Brain microvascular endothelial cell (primary cell): ENCODE measurements at regions not wholly inside any gene's neighbourhood (a gene's known extent, or its start where the extent isn't known, plus 50 kb on each side); places are given as distances from the start of the nearest gene placed in this dataset.

ENCODE experiments used
- DNase-seq: peaks from one replicate; pipeline ENCODE4 v3.0.0-alpha.2; 2020
- H3K27ac ChIP-seq: fragments of 250-450 bp; sonication (Bioruptor Pico); 2 replicates; pipeline ENCODE4 v1.5.1; 2020; ENCODE audit warnings: mild to moderate bottlenecking, moderate library complexity
- H3K27me3 ChIP-seq: fragments of 250-450 bp; sonication (Bioruptor Pico); replicated peaks from 2 replicates; pipeline ENCODE4 v1.5.1; 2020; ENCODE audit warnings: mild to moderate bottlenecking
- H3K36me3 ChIP-seq: fragments of 250-450 bp; sonication (Bioruptor Pico); replicated peaks from 2 replicates; pipeline ENCODE4 v1.5.1; 2020; ENCODE audit warnings: mild to moderate bottlenecking
- H3K4me3 ChIP-seq: 2 replicates; pipeline ENCODE4 v1.5.1; 2011; ENCODE audit warnings: low read depth, mild to moderate bottlenecking, control low read depth, low read length, moderate library complexity
- in situ Hi-C: cut with HindIII; loops from 2 replicates; pipeline ENCODE4 v1.10.0; 2017; ENCODE audit warnings: low sequenced_read_pairs, low pct_ligation_motif_present
- TF ChIP-seq, protein P1 (sequence below): IDR thresholded peaks from 2 replicates; pipeline ENCODE4 v1.5.1; 2011; ENCODE audit warnings: low read depth, mild to moderate bottlenecking, moderate library complexity, low read length, control low read depth, inconsistent platforms; ENCODE audit errors: missing control alignments

DNA sequence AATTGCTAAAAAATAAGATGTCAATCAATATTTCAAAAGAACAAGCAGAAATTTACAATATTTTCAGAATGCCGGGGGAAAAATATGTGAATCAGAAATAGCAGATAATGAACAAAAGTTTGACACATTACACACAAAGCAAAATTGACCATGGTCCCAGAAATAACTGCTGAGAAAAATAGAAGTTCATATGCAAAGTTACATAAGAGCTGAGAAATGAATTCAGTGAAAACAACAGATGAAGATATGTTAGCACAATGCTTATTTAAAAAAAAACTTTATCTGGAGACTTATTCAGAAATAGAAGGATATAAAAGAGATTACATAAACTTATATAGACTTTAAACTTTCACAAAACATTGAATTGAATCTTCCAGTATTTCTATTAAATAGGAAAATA is 1483.7 kb upstream of the ACO1 start:
- Histone ChIP-seq H3K27ac (no peak overlapping the region), H3K27me3 (no peaks in the 10 kb centered on the region), H3K36me3 (no peaks in the 10 kb centered on the region), H3K4me3 (no peak overlapping the region)
- in situ Hi-C loops = no loop called here
- TF ChIP-seq, protein P1, sequence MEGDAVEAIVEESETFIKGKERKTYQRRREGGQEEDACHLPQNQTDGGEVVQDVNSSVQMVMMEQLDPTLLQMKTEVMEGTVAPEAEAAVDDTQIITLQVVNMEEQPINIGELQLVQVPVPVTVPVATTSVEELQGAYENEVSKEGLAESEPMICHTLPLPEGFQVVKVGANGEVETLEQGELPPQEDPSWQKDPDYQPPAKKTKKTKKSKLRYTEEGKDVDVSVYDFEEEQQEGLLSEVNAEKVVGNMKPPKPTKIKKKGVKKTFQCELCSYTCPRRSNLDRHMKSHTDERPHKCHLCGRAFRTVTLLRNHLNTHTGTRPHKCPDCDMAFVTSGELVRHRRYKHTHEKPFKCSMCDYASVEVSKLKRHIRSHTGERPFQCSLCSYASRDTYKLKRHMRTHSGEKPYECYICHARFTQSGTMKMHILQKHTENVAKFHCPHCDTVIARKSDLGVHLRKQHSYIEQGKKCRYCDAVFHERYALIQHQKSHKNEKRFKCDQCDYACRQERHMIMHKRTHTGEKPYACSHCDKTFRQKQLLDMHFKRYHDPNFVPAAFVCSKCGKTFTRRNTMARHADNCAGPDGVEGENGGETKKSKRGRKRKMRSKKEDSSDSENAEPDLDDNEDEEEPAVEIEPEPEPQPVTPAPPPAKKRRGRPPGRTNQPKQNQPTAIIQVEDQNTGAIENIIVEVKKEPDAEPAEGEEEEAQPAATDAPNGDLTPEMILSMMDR = no peak
- DNase-seq = no peak

DNA sequence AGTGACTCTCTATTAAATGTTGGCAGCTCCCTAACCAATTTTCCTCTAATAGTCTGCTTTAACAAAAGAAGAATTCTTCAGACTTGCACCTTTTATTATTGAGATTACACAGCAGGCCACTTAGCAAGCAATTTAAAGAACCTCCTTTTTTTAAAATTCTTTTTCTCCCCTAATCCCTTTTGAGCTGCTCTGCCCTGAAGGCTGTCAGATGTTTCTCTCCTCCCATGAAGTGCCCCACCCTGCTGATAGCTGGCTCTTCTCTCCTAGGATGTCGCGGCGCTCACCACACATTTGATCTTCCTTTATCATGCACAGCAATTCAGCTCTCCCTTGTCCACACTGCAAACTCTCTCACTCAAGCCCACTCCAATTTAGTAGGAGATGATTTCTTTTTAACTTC is 1471.1 kb upstream of the ACO1 start:
- TF ChIP-seq, protein P1 = no peak
- no peak overlapping the region for H3K27ac ChIP-seq
- H3K27me3 ChIP-seq = no peaks in the 10 kb centered on the region
- DNase-seq = no peak
- no peak overlapping the region for H3K4me3 ChIP-seq
- H3K36me3 ChIP-seq = no peaks in the 10 kb centered on the region
- in situ Hi-C loops = no loop called here

DNA sequence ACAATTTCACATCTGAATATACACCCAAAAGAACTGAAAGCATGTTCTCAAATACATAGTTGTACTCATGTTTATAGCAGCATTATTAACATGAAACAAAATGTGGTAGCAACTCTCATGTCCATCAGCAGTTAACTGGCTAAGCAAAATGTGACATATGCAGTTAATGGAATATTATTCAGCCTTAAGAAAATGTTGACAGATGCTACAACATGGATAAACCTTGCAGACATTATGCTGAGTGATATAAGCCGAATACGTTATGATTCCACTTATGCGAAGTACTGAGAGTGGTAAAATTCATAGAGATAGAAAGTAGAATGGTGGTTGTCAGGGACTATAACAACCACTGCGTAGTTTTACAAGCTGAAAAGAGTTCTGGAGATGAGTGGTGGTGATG is 1469.0 kb upstream of the ACO1 start:
- DNase-seq = no peak

DNA sequence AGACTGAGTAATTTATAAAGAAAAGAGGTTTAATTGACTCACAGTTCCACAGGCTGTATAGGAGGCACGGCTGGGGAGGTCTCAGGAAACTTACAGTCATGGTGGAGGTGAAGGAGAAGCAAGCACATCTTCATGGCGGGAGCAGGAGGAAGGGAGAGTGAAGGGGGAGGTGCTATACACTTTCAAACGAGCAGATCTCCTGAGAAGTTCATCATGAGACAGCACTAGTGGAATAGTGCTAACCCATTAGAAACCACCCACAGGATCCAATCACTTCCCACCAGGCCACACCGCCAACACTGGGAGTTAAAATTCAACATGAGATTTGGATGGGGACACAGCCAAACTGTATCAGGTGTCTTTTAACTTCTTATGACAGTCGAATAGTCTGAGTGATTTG is 1459.3 kb upstream of the ACO1 start:
- TF ChIP-seq, protein P1 = no peak
- DNase-seq = no peak
- no peak overlapping the region for H3K4me3 ChIP-seq
- H3K27ac ChIP-seq = no peak overlapping the region
- in situ Hi-C loops = no loop called here
- no peaks in the 10 kb centered on the region for H3K36me3 ChIP-seq
- H3K27me3 ChIP-seq = no peaks in the 10 kb centered on the region

More for the DNA sequence above, 1469.0 kb upstream of the ACO1 start:
- Histone ChIP-seq H3K4me3 (no peak overlapping the region), H3K27ac (no peak overlapping the region), H3K36me3 (no peaks in the 10 kb centered on the region), H3K27me3 (no peaks in the 10 kb centered on the region)
- in situ Hi-C loops = no loop called here
- TF ChIP-seq, protein P1 = no peak

DNA sequence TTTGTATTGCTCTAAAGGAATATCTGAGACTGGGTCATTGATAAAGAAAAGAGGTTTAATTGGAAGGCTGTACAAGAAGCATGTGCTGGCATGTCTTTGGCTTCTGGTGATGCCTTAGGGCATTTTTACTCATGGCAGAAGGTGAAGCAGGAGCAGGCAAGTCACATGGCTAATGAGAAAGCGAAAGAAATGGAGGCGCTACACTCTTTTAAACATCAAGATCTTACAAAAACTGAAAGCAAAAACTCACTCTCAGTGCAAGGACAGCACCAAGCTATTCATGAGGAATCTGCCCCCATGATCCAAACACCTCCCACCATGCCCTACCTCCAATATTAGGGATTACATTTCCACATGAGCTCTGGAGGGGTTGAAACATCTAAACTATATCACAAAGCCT is 1458.8 kb upstream of the ACO1 start:
- in situ Hi-C loops = no loop called here
- TF ChIP-seq, protein P1 = no peak
- DNase-seq = no peak
- no peaks in the 10 kb centered on the region for H3K36me3 ChIP-seq
- H3K27me3 ChIP-seq = no peaks in the 10 kb centered on the region
- no peak overlapping the region for H3K27ac ChIP-seq
- H3K4me3 ChIP-seq = no peak overlapping the region

DNA sequence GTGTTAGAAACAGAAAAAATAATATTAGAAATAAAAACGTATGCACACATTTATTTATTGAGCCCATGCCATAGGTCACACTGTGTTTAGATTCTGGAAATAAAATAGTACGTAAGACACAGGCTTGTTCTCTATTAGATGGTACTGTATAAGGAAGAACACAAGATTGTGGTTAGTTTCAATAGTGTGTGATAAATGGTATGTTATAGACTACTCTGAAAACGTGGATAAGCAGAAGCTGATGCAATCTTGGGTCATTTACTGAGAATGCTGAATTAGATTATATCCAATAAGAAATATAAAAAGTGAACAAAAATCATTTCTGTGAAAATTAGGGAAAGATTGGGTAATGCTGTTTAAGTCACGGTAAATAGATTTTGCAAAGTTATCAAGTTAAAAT is 1456.4 kb upstream of the ACO1 start:
- DNase-seq = no peak
- Histone ChIP-seq H3K36me3 (no peaks in the 10 kb centered on the region), H3K27ac (no peak overlapping the region), H3K27me3 (no peaks in the 10 kb centered on the region), H3K4me3 (no peak overlapping the region)
- in situ Hi-C loops = no loop called here
- TF ChIP-seq, protein P1 = no peak
